HEK293 (cell line): ENCODE measurements at regions not wholly inside any gene's neighbourhood (a gene's known extent, or its start where the extent isn't known, plus 50 kb on each side); places are given as distances from the start of the nearest gene placed in this dataset.

Experiments used
- CTCF ChIA-PET: fragments of 350-600 bp; formaldehyde crosslinking; extraction: SDS; loops from one replicate; lab custom pipeline; 2021; ENCODE audit warnings: antibody characterized with exemption; lab: Yijun Ruan, JAX
- POLR2A ChIA-PET: fragments of 300-600 bp; formaldehyde crosslinking; extraction: SDS; loops from one replicate; lab custom pipeline; 2020; ENCODE audit warnings: antibody characterized with exemption, inconsistent platforms; lab: Yijun Ruan, JAX
- H3K27ac ChIP-seq: fragments of 200-500 bp; sonication (Bioruptor generic); 2 replicates; pipeline ENCODE4 v1.5.1; 2014; ENCODE audit warnings: low read depth, low read length, control low read depth, inconsistent platforms; ENCODE audit errors: extremely low read depth
- H3K36me3 ChIP-seq, 2 experiments: fragments of 200-500 bp in 1 of 2; sonication (Bioruptor generic) in 1 of 2; 1 replicate in 1 of 2; 2 replicates in 1 of 2; pipeline ENCODE4 v1.5.1; 2014 to 2017; ENCODE audit warnings: inconsistent platforms in 2 of 2, low read length in 2 of 2; ENCODE audit not compliant: control insufficient read depth in 2 of 2, insufficient read depth in 1 of 2
- H3K4me1 ChIP-seq: fragments of 200-500 bp; sonication (Bioruptor generic); 2 replicates; pipeline ENCODE4 v1.5.1; 2014; ENCODE audit warnings: mild to moderate bottlenecking, low read length, inconsistent platforms; ENCODE audit not compliant: control insufficient read depth, insufficient read depth
- H3K4me3 ChIP-seq: 2 replicates; pipeline ENCODE4 v1.5.1; 2011; ENCODE audit warnings: low read depth, mild to moderate bottlenecking, control low read depth, low read length, moderate library complexity
- H3K9me3 ChIP-seq: fragments of 200-500 bp; sonication (Bioruptor generic); 2 replicates; pipeline ENCODE4 v1.5.1; 2014; ENCODE audit warnings: low read depth, low read length, inconsistent platforms; ENCODE audit not compliant: control insufficient read depth, insufficient read depth
- AEBP2 ChIP-seq: fragments of 450-650 bp; formaldehyde crosslinking; IDR thresholded peaks from 2 replicates; pipeline ENCODE4 v1.5.1; 2016; ENCODE audit warnings: missing biosample characterization, missing genetic modification characterization, borderline replicate concordance
- BCL11B ChIP-seq: fragments of 450-650 bp; formaldehyde crosslinking; IDR thresholded peaks from 2 replicates; pipeline ENCODE4 v1.5.1; 2016; ENCODE audit warnings: low read depth, missing biosample characterization, missing genetic modification characterization
- GLI4 ChIP-seq: fragments of 450-650 bp; formaldehyde crosslinking; IDR thresholded peaks from 2 replicates; pipeline ENCODE4 v1.5.1; 2016; ENCODE audit warnings: missing biosample characterization, missing genetic modification characterization
- GLIS1 ChIP-seq: fragments of 450-650 bp; formaldehyde crosslinking; IDR thresholded peaks from 2 replicates; pipeline ENCODE4 v1.5.1; 2016; ENCODE audit warnings: missing biosample characterization, missing genetic modification characterization
- INSM2 ChIP-seq: fragments of 450-650 bp; formaldehyde crosslinking; IDR thresholded peaks from 2 replicates; pipeline ENCODE4 v1.5.1; 2016; ENCODE audit warnings: missing biosample characterization, missing genetic modification characterization
- PRDM4 ChIP-seq: fragments of 450-650 bp; formaldehyde crosslinking; IDR thresholded peaks from 2 replicates; pipeline ENCODE4 v1.5.1; 2017; ENCODE audit warnings: missing biosample characterization, missing genetic modification characterization
- SP2 ChIP-seq: fragments of 450-650 bp; formaldehyde crosslinking; IDR thresholded peaks from 2 replicates; pipeline ENCODE4 v1.5.1; 2016; ENCODE audit warnings: missing biosample characterization, missing genetic modification characterization
- ZBTB1 ChIP-seq: fragments of 450-650 bp; formaldehyde crosslinking; IDR thresholded peaks from 2 replicates; pipeline ENCODE4 v1.5.1; 2016; ENCODE audit warnings: missing biosample characterization, missing genetic modification characterization
- ZBTB11 ChIP-seq: fragments of 450-650 bp; formaldehyde crosslinking; conservative IDR thresholded peaks from 2 replicates; pipeline ENCODE4 v1.5.1; 2016; ENCODE audit warnings: low read depth, missing biosample characterization, missing genetic modification characterization
- ZFP69B ChIP-seq: fragments of 450-650 bp; formaldehyde crosslinking; IDR thresholded peaks from 2 replicates; pipeline ENCODE4 v1.5.1; 2016; ENCODE audit warnings: missing biosample characterization, missing genetic modification characterization
- ZNF114 ChIP-seq: fragments of 450-650 bp; formaldehyde crosslinking; IDR thresholded peaks from 2 replicates; pipeline ENCODE4 v1.5.0; 2017; ENCODE audit warnings: missing biosample characterization, missing genetic modification characterization
- ZNF133 ChIP-seq: fragments of 450-650 bp; formaldehyde crosslinking; IDR thresholded peaks from 2 replicates; pipeline ENCODE4 v1.5.1; 2016; ENCODE audit warnings: missing biosample characterization, missing genetic modification characterization
- ZNF146 ChIP-seq: fragments of 450-650 bp; formaldehyde crosslinking; IDR thresholded peaks from 2 replicates; pipeline ENCODE4 v1.5.1; 2016; ENCODE audit warnings: missing biosample characterization, missing genetic modification characterization
- ZNF37A ChIP-seq: fragments of 450-650 bp; IDR thresholded peaks from 2 replicates; pipeline ENCODE4 v1.5.1; 2018; ENCODE audit warnings: missing biosample characterization, missing genetic modification characterization
- ZNF48 ChIP-seq: fragments of 450-650 bp; formaldehyde crosslinking; IDR thresholded peaks from 2 replicates; pipeline ENCODE4 v1.5.1; 2016; ENCODE audit warnings: missing biosample characterization, missing genetic modification characterization
- ZNF580 ChIP-seq: fragments of 450-650 bp; formaldehyde crosslinking; IDR thresholded peaks from 2 replicates; pipeline ENCODE4 v1.5.1; 2016; ENCODE audit warnings: missing biosample characterization, missing genetic modification characterization
- ZNF629 ChIP-seq: fragments of 450-650 bp; formaldehyde crosslinking; IDR thresholded peaks from 2 replicates; pipeline ENCODE4 v1.5.1; 2017; ENCODE audit warnings: missing biosample characterization, missing genetic modification characterization
- ZNF654 ChIP-seq: fragments of 450-650 bp; formaldehyde crosslinking; IDR thresholded peaks from 2 replicates; pipeline ENCODE4 v1.5.1; 2016; ENCODE audit warnings: low read depth, missing biosample characterization, missing genetic modification characterization

GRCh38 chr10:118485641-118486040 is 109.8 kb downstream of the PRLHR start (continued):
- TF ChIP-seq PRDM4 (tag by site-specific recombination) (no peak), GLI4 (tag by site-specific recombination) (0 out of 2 replicates have a peak, but pooled peaks have one; percentile 32), ZNF629 (tag by site-specific recombination) (no peak), ZBTB11 (tag by site-specific recombination) (no peak)

- Histone ChIP-seq H3K4me1 (no peaks in the 10 kb centered on the region), H3K4me3 (no peak overlapping the region), H3K27ac (no peak overlapping the region)
- POLR2A ChIA-PET: no interaction called here
- CTCF ChIA-PET: interaction anchor here (0.9 to 1.2 kb wide), 2 partner anchors 25 to 244 kb away, joined by 3 read pairs; no protein-coding TSS in a partner anchor
- TF ChIP-seq ZNF146 (0 out of 2 replicates have a peak, but pooled peaks have one; percentile 5), ZNF580 (tag by site-specific recombination) (no peak)
- TF ChIP-seq, all 188 proteins: peak for 1
- Histone ChIP-seq H3K9me3 (no peaks in the 10 kb centered on the region), H3K36me3 (no peaks in the 10 kb centered on the region)
Measured at GRCh38 chr10:118484152-118484871, 111.1 kb downstream of the PRLHR start.

- no peak for TF ChIP-seq ZNF654 (tag by site-specific recombination)
- no peak for TF ChIP-seq ZNF133 (tag by site-specific recombination)
- TF ChIP-seq INSM2 (tag by site-specific recombination): no peak
- TF ChIP-seq GLIS1 (tag by site-specific recombination): no peak
- TF ChIP-seq SP2 (tag by site-specific recombination): no peak
- no peak for TF ChIP-seq ZNF48
- no peak for TF ChIP-seq ZNF114 (tag by site-specific recombination)
- no peak for TF ChIP-seq BCL11B (tag by site-specific recombination)
- TF ChIP-seq ZFP69B (tag by site-specific recombination): no peak
- no peak for TF ChIP-seq ZBTB1 (tag by site-specific recombination)
- TF ChIP-seq ZNF37A (tag by site-specific recombination): no peak
- TF ChIP-seq AEBP2: no peak
- TF ChIP-seq, all 188 proteins: peak for 0
- Histone ChIP-seq H3K36me3 (no peaks in the 10 kb centered on the region), H3K4me3 (no peak overlapping the region), H3K27ac (no peak overlapping the region), H3K9me3 (no peaks in the 10 kb centered on the region), H3K4me1 (no peaks in the 10 kb centered on the region)
- POLR2A ChIA-PET: no interaction called here
- CTCF ChIA-PET: no interaction called here
Measured at GRCh38 chr10:118483496-118483895, 112.0 kb downstream of the PRLHR start.
